ENCODE measurements at regions not wholly inside any gene's neighbourhood (a gene's known extent, or its start where the extent isn't known, plus 50 kb on each side); places are given as distances from the start of the nearest gene placed in this dataset.

DNA sequence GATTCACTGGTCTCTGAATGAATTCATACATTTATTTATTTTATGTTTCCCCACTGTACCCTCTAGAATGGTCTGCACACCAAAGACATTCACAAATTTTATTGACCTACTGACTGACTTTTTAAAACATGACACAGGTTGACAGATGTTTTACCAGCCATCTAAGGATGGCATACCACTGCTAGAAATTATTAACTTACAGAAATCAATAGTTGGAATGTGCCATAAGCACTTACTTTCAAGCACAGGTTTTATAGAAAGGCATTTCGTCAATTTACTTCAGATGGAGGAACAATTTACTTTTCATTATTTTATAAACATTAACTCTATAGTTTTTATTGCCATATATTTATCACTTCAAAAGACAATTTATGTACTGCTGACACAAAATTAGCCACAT, 448.7 kb upstream of the FBXO33 start:
- DNase-seq (ENCODE audit: low read depth): no peak
- H3K4me3 ChIP-seq (ENCODE audit: low read depth, low read length): no peak overlapping the region

DNA sequence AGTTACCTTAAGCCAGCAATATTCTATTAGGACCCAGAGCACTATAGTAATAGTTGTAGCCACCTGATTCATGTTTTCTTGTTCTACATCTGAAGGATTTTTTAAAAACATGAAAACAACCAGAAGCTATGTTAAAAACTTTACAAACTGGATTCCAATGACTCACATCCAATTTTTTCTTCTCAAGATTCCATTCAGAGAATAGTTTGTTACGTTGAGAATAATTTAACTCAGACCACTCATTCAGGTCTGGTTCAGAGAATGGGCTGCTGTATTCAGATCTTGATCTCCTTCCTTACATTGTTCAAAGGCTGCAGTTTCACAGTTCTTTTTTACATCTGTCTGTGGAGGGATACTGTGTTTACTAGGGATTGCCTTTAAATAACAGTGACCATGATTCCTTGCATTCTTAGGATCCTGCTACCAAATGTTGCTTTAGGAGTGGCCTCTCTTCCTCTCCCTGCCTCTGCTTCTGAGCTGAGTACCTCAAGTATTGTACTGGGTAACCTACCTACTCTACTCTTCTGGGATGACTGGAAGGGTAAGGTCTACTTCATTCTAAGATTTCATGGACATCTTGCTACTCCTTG, 448.0 kb upstream of the FBXO33 start:
- no peak for DNase-seq (ENCODE audit: low read depth)
- H3K4me3 ChIP-seq (ENCODE audit: low read depth, low read length): no peak overlapping the region

DNA sequence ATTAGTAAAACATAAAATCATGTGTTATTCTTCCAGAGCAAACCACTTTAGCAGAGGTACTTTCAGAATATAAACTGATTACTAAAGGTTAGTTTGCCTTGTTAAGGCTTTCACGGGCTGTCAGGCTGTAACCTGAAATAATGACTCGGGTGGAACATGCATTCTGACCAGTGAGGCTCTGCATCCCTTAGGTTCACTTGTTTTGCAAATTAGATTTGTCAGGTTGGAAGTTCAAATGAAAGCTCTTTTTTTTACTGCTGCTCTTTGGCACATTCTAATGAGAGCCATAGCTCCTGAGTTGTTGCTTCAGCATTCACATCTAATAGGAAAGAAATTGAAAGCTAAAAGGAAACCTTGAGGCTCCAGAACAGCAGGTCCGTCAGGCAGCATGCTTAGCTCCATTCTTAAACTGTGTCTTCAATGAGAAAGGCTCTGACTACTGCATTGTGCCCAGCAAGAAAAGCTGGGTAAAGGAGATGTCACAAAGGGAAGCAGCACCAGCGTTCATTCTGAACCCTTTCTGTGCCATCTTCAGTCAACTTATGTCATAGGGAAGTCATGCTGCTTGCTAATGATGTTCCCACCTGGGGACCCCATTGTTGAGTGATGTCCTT, 445.5 kb upstream of the FBXO33 start:
- no peak for DNase-seq (ENCODE audit: low read depth)
- H3K4me3 ChIP-seq (ENCODE audit: low read depth, low read length): no peak overlapping the region

DNA sequence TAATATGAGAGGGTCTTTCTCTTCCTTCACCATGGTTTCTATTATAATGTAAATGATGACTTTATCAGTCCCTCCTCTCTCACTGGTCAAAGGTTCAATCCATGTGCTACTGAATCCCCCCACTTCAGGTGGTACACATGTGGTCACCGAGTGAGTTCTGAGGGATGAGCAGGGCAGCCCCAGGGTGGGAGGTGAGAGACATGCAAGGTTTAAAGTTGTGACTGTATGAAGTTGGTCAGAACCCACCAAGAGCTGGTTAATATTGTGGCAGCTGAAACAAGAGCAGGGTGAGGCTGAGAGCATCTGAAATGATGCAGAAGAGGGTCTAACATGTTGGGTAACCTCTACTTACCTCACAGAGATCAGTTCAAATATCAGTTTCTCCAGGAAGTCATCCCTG, 444.7 kb upstream of the FBXO33 start:
- H3K4me3 ChIP-seq (ENCODE audit: low read depth, low read length): no peak overlapping the region
- no peak for DNase-seq (ENCODE audit: low read depth)

DNA sequence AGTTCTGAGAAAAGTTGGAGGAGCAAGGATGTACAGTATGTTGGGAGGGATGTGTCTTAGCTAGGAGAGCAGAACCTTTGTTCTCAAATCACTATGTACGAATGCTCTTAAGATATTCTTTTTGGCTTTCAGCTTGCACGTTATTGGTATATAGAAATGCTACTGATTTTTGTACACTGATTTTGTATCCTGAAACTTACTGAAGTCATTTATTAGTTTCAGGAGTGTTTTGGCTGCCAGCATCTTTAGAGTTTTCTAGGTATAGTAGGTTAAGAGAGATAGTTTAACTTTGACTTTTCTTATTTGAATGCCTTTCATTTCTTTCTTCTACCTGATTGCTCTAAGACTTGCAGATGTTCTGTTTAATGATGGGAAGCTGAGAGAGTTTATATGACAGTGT, 442.8 kb upstream of the FBXO33 start:
- no peak overlapping the region for H3K4me3 ChIP-seq (ENCODE audit: low read depth, low read length)
- no peak for DNase-seq (ENCODE audit: low read depth)

DNA sequence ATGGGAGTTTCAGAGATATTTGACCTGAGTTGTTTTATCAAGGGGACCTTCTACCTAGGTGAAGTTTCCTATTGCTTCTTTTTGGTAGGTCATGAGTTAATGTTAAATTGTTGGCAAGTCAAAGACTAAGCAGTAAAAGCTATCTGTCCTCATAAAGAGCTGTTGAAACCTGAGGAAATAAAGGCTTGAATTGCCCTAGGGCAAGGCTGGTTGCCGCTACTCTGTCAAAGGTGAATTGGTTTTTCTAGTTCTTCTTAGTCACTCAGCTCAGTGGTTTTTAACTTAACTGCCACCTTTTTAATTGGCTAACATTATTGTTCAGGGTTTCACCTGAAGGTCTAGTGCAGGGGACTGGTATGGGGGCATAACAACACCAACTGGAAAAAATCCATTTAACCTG, 441.6 kb upstream of the FBXO33 start:
- no peak for DNase-seq (ENCODE audit: low read depth)
- H3K4me3 ChIP-seq (ENCODE audit: low read depth, low read length): no peak overlapping the region

DNA sequence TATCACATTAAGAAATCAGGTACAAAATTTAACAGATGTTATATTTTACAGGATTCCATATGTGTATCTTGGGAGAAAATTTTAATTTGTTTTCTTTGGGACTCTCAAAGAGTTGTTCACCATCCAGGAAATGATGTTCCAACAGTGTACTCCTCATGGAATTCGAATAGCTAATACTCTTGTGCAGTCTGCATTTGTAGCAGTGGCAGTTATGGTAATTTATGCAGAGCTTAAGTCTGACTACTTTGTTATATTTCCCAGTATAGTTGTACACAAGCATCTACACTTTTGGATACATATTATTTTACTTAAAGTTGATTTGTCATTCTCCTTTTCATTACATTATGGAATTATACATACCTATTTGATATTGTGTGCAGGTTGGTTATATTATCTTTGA, 436.7 kb upstream of the FBXO33 start:
- no peak for DNase-seq (ENCODE audit: low read depth)
- H3K4me3 ChIP-seq (ENCODE audit: low read depth, low read length): no peak overlapping the region

DNA sequence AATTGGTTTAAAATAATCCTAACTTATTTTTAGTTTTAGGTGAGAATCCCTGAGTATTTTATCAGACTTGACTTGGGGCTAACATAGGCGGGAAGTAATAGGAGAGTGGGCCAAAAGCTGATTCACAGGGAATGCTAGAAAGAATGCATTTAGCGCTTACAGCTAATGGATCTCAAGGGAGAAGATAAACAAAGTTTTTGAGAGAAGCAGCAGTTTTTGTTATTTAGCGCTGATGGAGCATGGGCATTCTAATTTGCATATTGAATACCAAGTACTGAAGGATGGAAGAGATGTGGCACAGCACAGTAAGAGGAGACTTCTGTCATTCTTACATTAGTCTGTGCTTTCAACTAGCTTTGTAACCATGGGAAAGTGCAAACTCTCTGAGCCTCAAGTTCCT, 436.0 kb upstream of the FBXO33 start:
- DNase-seq (ENCODE audit: low read depth): no peak
- no peak overlapping the region for H3K4me3 ChIP-seq (ENCODE audit: low read depth, low read length)

DNA sequence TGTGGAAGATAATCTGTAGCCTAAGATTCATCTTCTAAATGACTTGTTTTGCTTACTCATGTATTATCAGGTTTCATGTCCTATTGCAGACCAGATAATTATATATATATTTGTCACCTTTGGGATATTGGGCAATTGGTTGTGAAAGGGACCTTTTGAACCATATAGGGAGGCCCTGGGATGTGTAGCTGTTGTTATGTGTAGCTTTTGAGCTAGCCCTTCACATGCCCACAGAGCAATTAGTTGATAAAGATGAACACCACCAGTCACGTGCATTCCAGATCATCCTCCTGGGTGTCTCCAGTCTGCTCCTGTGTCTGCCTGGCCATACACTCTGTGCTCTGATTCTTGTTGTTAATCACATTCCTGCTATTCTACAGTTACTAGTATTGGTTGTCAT, 431.2 kb upstream of the FBXO33 start:
- no peak for DNase-seq (ENCODE audit: low read depth)
- no peak overlapping the region for H3K4me3 ChIP-seq (ENCODE audit: low read depth, low read length)

DNA sequence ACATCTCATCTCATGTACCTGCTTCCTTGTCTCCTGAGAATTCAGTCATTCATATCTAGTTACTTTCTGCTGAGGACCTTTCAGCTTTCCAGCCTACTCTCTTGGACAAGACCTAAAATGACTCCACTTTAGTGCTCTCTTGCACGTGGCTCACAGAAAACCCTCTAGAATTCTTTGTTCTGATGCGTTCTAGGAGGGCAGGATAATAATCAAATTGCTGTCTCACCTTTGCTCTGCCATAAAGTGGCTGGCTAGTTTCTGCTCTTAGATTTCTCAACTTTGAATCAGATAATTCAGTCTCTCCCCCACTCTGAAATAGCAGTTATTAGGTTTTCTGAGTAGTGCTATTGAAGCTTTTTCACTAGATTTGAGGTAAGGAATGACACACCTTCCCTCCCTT, 429.5 kb upstream of the FBXO33 start:
- DNase-seq (ENCODE audit: low read depth): no peak
- H3K4me3 ChIP-seq (ENCODE audit: low read depth, low read length): no peak overlapping the region

DNA sequence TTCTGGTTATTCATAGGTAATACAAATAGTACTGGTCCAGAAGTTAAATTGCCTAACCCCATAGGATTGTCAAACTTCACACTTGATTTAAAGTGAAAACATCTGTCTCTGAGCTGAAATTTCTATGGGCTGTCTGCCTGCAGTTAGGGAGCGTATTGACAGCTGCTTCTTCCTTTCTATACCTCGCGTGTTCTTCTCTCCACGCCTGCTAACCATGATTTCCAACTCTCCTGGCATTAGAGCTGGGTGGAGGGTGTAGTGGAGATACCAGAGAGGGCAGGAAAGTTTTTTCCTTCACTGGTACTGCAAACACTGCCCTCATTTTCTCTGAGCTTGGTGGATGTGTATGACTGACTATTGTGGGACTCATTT, 429.0 kb upstream of the FBXO33 start:
- no peak overlapping the region for H3K4me3 ChIP-seq (ENCODE audit: low read depth, low read length)
- no peak for DNase-seq (ENCODE audit: low read depth)

DNA sequence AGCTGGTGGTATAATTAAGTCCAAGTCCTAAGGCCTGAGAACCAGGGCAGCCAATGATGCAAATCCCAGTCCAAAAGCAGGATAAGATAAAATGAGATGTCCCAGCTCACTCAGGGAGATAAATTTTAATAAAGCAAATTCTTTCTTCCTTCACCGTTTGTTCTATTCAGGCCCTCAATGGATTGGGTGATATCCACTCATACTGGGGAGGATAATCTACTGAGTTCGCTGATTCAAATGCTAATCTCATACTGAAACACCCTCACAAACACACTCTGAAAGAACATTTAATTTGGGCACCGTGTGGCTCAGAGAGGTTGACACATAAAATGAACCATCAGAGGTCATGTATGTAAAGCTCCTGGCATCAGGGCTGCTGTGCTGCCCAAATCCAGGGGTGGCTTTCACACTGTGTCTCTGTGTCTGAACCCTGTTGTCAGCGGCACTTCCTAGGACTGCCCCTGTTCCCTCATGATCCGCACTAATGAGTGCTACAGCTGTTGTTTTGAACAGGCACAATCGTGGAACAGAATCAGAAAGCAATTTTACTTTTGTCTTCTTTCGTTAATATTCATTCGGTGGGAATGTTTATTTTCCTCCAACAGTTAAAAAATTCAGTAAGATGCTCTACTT, 428.5 kb upstream of the FBXO33 start:
- no peak for DNase-seq (ENCODE audit: low read depth)
- no peak overlapping the region for H3K4me3 ChIP-seq (ENCODE audit: low read depth, low read length)

DNA sequence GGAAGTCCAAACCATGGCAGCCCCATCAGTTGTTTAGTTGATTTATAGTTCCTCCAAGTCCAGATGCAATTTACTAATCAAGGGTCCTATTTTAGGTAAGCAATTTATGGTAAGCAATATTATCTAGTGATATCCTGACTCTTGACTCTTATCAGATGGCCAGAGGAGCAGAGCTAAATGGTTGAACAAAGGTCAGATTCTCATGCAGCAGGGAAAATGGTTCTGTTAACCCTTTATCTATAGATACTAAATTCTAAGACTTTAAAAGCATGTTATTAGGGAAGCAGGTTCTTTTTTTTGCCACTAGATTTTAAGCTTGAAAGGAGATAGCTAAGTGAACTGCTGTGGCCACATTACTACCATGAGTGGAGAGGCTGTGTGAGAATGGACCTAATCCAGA, 427.1 kb upstream of the FBXO33 start:
- no peak for DNase-seq (ENCODE audit: low read depth)
- H3K4me3 ChIP-seq (ENCODE audit: low read depth, low read length): no peak overlapping the region

DNA sequence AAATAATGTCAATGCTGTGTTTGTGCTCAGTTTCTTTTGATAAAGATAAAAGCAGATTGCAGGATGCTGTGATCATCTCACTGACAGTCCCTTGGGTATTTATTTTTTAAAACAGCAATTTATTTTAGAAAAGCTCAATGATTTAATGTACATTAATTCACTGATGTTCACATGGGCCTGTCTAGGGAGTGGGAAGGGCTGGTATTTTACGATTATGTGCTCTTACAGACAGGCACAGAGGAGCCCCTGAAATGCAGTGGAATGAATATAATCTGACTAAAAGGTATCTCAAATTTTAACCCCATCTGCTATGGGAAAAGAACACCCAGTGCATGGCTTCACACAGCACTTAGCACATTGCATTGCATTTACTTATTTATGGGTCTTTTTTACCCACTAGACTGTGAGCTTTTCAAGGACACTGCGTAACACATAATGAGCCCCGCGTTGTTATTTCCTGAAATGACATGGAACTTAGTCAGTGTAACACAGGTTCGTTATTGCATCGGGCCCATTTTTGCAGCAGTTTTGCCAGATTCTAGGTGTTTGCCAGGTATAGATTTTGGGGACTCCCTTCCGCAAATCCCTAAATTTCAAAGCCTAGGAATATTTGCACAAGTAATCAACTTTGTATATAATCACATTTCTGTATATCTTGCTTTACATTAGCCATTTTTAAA, 425.3 kb upstream of the FBXO33 start:
- DNase-seq (ENCODE audit: low read depth): no peak
- H3K4me3 ChIP-seq (ENCODE audit: low read depth, low read length): no peak overlapping the region

DNA sequence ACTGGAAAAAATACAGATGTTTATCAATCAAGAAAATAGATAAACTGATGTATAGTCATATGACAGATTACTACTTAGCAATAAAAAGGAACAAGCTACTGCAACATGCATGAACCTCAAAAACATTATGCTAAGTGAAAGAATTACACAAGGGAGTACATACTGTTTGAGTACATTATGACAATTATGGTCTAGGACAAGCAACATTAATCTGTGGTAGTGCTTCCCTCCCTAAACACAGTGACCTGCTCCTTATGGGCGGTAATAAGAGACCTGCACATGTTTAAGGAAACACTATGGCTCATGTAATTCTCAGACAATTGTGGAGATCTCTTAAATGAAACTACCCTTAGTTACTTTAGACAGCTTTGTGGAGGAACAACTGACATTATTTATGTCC, 421.2 kb upstream of the FBXO33 start:
- no peak for DNase-seq (ENCODE audit: low read depth)

DNA sequence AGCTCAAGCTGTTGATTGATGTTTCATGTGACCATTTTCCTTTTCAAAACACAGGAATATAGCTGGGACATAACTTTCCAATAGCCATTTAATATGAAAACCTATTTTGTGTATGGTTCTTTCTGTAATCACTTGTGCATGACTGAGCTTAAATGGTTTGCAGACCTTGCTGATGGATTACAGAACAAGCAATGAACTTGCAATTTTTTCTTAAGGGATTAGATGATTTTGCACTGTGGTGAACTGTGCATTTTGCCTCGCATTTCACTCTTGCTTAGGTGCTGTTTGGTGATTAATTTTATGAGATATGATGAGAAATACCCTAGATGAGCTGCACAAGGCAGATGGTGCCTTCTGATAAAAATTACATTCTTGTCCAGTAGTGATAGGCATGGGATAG, 419.0 kb upstream of the FBXO33 start:
- DNase-seq (ENCODE audit: low read depth): no peak
- H3K4me3 ChIP-seq (ENCODE audit: low read depth, low read length): no peak overlapping the region

More for the DNA sequence above, 421.2 kb upstream of the FBXO33 start:
- no peak overlapping the region for H3K4me3 ChIP-seq (ENCODE audit: low read depth, low read length)

DNA sequence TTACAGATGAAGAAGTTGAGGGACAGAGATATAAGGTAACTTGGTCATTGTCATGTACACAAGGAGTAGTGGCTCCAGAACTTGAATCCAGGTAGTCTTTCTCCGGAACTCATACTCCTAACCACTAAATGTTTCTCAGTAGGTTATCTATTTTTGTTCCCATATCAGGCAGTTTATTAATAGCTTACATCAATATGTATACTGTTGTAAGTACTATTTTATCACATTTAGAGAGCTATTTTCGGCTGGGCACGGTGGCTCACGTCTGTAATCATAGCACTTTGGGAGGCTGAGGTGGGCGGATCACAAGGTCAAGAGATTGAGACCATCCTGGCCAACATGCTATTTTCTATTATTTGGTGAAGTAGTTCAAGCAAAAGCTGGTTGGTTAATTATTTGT, 415.6 kb upstream of the FBXO33 start:
- no peak overlapping the region for H3K4me3 ChIP-seq (ENCODE audit: low read depth, low read length)
- no peak for DNase-seq (ENCODE audit: low read depth)

DNA sequence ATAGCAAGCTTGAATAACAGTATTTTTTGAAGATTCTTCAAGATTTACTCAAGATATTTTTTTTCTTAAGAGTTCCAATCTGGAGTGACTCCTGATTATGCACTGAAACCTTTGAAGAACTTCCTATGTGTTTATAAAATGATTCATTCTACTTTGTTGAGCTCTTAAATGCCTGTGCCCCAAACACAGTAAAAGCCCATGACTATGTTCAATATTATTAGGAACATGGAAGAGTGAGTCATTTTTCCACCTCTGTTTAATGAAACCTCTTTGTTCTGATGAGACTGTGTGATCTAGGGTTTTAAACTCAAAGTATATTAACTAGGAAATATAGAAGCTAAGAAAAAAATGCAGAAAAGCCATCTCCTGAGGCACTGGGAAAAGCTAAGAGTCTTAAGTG, 415.0 kb upstream of the FBXO33 start:
- no peak for DNase-seq (ENCODE audit: low read depth)

DNA sequence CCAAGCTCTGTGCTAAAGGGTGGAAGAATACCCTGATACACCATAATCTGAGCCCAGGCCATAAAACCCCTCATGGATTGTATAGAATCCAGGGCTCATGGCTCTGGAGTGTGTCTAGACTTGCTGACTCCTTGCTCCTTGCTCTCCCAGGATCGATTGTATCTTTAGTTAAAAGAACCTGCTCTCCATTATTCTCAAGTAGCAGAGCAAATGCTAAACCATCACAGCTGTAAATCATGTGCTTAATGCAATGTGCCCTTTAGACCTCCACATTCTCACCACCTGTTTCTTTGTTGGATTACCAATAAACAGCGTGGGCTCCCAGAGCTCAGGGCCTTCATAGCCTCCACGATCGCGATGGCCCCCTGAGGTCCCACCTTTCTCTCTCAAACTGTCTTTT, 411.6 kb upstream of the FBXO33 start:
- H3K4me3 ChIP-seq (ENCODE audit: low read depth, low read length): no peak overlapping the region
- no peak for DNase-seq (ENCODE audit: low read depth)

More for the DNA sequence above, 415.0 kb upstream of the FBXO33 start:
- H3K4me3 ChIP-seq (ENCODE audit: low read depth, low read length): no peak overlapping the region

DNA sequence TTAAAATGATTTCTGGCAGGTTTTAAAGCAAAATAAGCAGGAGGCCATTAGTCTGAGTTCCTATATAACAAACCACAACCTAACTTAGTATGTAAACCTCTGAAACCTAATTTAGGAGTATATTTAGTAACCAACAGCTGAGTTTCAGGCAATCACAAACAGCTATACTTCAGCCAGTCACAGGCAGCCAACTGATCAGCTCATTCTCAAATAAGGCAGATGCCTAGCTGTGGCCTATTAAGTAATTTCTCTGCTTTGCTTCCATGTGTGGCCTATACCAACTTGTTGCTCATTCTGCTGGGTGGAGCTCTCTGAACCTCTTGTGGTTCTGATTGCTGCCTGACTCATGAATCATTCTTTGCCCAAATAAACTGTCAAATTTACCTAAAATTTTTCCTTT, 408.9 kb upstream of the FBXO33 start:
- DNase-seq (ENCODE audit: low read depth): no peak
- no peak overlapping the region for H3K4me3 ChIP-seq (ENCODE audit: low read depth, low read length)
